PC-9 (cell line): ENCODE measurements at regions not wholly inside any gene's neighbourhood (a gene's known extent, or its start where the extent isn't known, plus 50 kb on each side); places are given as distances from the start of the nearest gene placed in this dataset.

Source experiments
- BruUV-seq: library from RNA; stranded (reverse); fragments of 400-500 nt; replicated peaks from 2 replicates; lab custom pipeline; 2021; lab: Mats Ljungman, UMichigan
- CTCF ChIA-PET: fragments of 300-600 bp; sonication (Branson Sonifier 250); formaldehyde crosslinking; loops from one replicate; lab custom pipeline; 2022; ENCODE audit warnings: antibody characterized with exemption; lab: Charles Lee
- POLR2A ChIA-PET: fragments of 300-600 bp; sonication (Branson Sonifier 250); formaldehyde crosslinking; loops from one replicate; lab custom pipeline; 2022; ENCODE audit warnings: antibody characterized with exemption; ENCODE audit not compliant: unreplicated experiment; lab: Charles Lee
- DNase-seq, 2 experiments: peaks; one replicate each; pipeline versions ENCODE4 v3.0.0 to v3.0.0-alpha.2; 2015 to 2022; ENCODE audit warnings: mixed read lengths in 1 of 2
- H2AFZ ChIP-seq: fragments of 200-600 bp; sonication (generic); 2 replicates; pipeline ENCODE4 v1.8.1; 2017; ENCODE audit warnings: antibody characterized with exemption
- H3F3A ChIP-seq: fragments of 200-600 bp; sonication (generic); 2 replicates; pipeline ENCODE4 v1.8.1; 2017; ENCODE audit warnings: antibody characterized with exemption, mild to moderate bottlenecking, low read depth; ENCODE audit not compliant: insufficient read depth
- H3K27ac ChIP-seq: fragments of 200-600 bp; sonication (generic); 2 replicates; pipeline ENCODE4 v1.6.1; 2016; ENCODE audit warnings: mixed run types
- H3K27me3 ChIP-seq: fragments of 200-600 bp; sonication (generic); 2 replicates; pipeline ENCODE4 v1.6.1; 2016; ENCODE audit warnings: low read depth, mixed run types; ENCODE audit not compliant: insufficient read depth
- H3K36me3 ChIP-seq: fragments of 200-600 bp; sonication (generic); 2 replicates; pipeline ENCODE4 v1.6.1; 2016; ENCODE audit warnings: low read depth, mixed run types
- H3K4me1 ChIP-seq: fragments of 200-600 bp; sonication (generic); replicated peaks from 2 replicates; pipeline ENCODE4 v1.6.1; 2016; ENCODE audit warnings: mixed run types; ENCODE audit not compliant: insufficient read depth
- H3K4me2 ChIP-seq: fragments of 200-600 bp; sonication (generic); 2 replicates; pipeline ENCODE4 v1.6.1; 2017; ENCODE audit warnings: mixed run types
- H3K4me3 ChIP-seq: fragments of 200-600 bp; sonication (generic); 2 replicates; pipeline ENCODE4 v1.6.1; 2016; ENCODE audit warnings: mixed run types
- H3K79me2 ChIP-seq: fragments of 200-600 bp; sonication (generic); 2 replicates; pipeline ENCODE4 v1.6.1; 2017; ENCODE audit warnings: low read depth, mixed run types
- H3K9me2 ChIP-seq: fragments of 200-600 bp; sonication (generic); 2 replicates; pipeline ENCODE4 v1.8.1; 2017; ENCODE audit warnings: mild to moderate bottlenecking; ENCODE audit not compliant: insufficient read depth
- H3K9me3 ChIP-seq: fragments of 200-600 bp; sonication (generic); 2 replicates; pipeline ENCODE4 v1.8.1; 2016; ENCODE audit warnings: low read depth; ENCODE audit not compliant: insufficient read depth
- H4K20me1 ChIP-seq: fragments of 200-600 bp; sonication (generic); 2 replicates; pipeline ENCODE4 v1.8.1; 2017; ENCODE audit not compliant: insufficient read depth
- CTCF ChIP-seq: fragments of 200-600 bp; sonication (generic); conservative IDR thresholded peaks from 2 replicates; pipeline ENCODE4 v1.6.1; 2017; ENCODE audit warnings: mixed run types, antibody characterized with exemption, mild to moderate bottlenecking, moderate library complexity
- EZH2 ChIP-seq: fragments of 200-600 bp; sonication (generic); IDR thresholded peaks from 2 replicates; pipeline ENCODE4 v1.8.0; 2017; ENCODE audit warnings: antibody characterized with exemption, low read depth
- intact Hi-C: fragments of 100-400 bp; cut with micrococcal nuclease; formaldehyde crosslinking; loops from one replicate; pipeline ENCODE4 v1.10.0; 2022; ENCODE audit not compliant: unreplicated experiment

- peaks cover 51% of the 10 kb centered on the region for H3K27me3 ChIP-seq
- no peak overlapping the region for H2AFZ ChIP-seq
- no peaks in the 10 kb centered on the region for H3K36me3 ChIP-seq
- no peaks in the 10 kb centered on the region for H3F3A ChIP-seq
- no peaks in the 10 kb centered on the region for H3K4me1 ChIP-seq
- H3K79me2 ChIP-seq, result no peaks in the 10 kb centered on the region
- BruUV-seq, result no TSS peak
- no peak for TF ChIP-seq CTCF
- TF ChIP-seq EZH2, result no peak
- H3K27ac ChIP-seq, result no peak overlapping the region
- no peaks in the 10 kb centered on the region for H4K20me1 ChIP-seq
- no peak overlapping the region for H3K4me3 ChIP-seq
- ChIA-PET CTCF (no interaction called here), POLR2A (no interaction called here)
- H3K9me2 ChIP-seq, result no peaks in the 10 kb centered on the region
- no peak overlapping the region for H3K4me2 ChIP-seq
- peak in 1 of 2 experiments; percentile 77 for DNase-seq
- no peaks in the 10 kb centered on the region for H3K9me3 ChIP-seq
- intact Hi-C loops, result no loop called here
Observed at GRCh38 chr9:134544388-134545214, 97.0 kb upstream of the COL5A1 start.

- Histone ChIP-seq H3K27ac (no peak overlapping the region), H3F3A (no peaks in the 10 kb centered on the region), H3K4me3 (no peak overlapping the region), H2AFZ (no peak overlapping the region), H3K9me3 (no peaks in the 10 kb centered on the region), H3K27me3 (peaks cover 48% of the 10 kb centered on the region), H3K4me1 (no peaks in the 10 kb centered on the region), H3K9me2 (no peaks in the 10 kb centered on the region), H4K20me1 (no peaks in the 10 kb centered on the region), H3K4me2 (no peak overlapping the region), H3K79me2 (no peaks in the 10 kb centered on the region), H3K36me3 (no peaks in the 10 kb centered on the region)
- ChIA-PET POLR2A (no interaction called here), CTCF (no interaction called here)
- no TSS peak for BruUV-seq
- no peak for DNase-seq
- TF ChIP-seq EZH2, result no peak
- TF ChIP-seq CTCF, result no peak
- intact Hi-C loops, result no loop called here
Observed at GRCh38 chr9:134545215-134545542, 96.4 kb upstream of the COL5A1 start.

- no peak overlapping the region for H3K27ac ChIP-seq
- DNase-seq, result no peak
Observed at GRCh38 chr9:134545543-134546245, 95.9 kb upstream of the COL5A1 start.

More at GRCh38 chr9:134545543-134546245, 95.9 kb upstream of the COL5A1 start:
- TF ChIP-seq CTCF (no peak), EZH2 (no peak)
- no peak overlapping the region for H3K4me3 ChIP-seq
- POLR2A ChIA-PET, result no interaction called here
- no peaks in the 10 kb centered on the region for H3K79me2 ChIP-seq
- H4K20me1 ChIP-seq, result no peaks in the 10 kb centered on the region
- no peaks in the 10 kb centered on the region for H3K4me1 ChIP-seq
- CTCF ChIA-PET, result no interaction called here
- intact Hi-C loops, result no loop called here
- no peaks in the 10 kb centered on the region for H3K36me3 ChIP-seq
- no peaks in the 10 kb centered on the region for H3K9me3 ChIP-seq
- H2AFZ ChIP-seq, result no peak overlapping the region
- no peak overlapping the region for H3K4me2 ChIP-seq
- no peaks in the 10 kb centered on the region for H3K9me2 ChIP-seq
- H3K27me3 ChIP-seq, result peaks cover 46% of the 10 kb centered on the region
- no peaks in the 10 kb centered on the region for H3F3A ChIP-seq
- BruUV-seq, result no TSS peak
